GM12878 (cell line): ENCODE measurements at regions not wholly inside any gene's neighbourhood (a gene's known extent, or its start where the extent isn't known, plus 50 kb on each side); places are given as distances from the start of the nearest gene placed in this dataset.

ENCODE experiments used
- ATAC-seq: fragments of 200-7000 bp; cut with Tn5 transposase; 3 replicates; pipeline ENCODE4 v1.9.1; 2020; ENCODE audit warnings: mild to moderate bottlenecking, moderate library complexity
- BruUV-seq: library from RNA; stranded (reverse); fragments of 400-500 nt; replicated peaks from 2 replicates; lab custom pipeline; 2021; lab: Mats Ljungman, UMichigan
- CTCF ChIA-PET: fragments of 300-600 bp; sonication (Branson Sonifier 250); formaldehyde crosslinking; extraction: SDS; loops from one replicate; lab custom pipeline; 2021; ENCODE audit warnings: inconsistent platforms; lab: Yijun Ruan, JAX
- POLR2A ChIA-PET: fragments of 350-600 bp; formaldehyde crosslinking; extraction: SDS; loops from one replicate; lab custom pipeline; 2021; ENCODE audit warnings: inconsistent platforms; lab: Charles Lee
- RAD21 ChIA-PET: fragments of 300-600 bp; sonication (Branson Sonifier 250); formaldehyde crosslinking; loops from one replicate; lab custom pipeline; 2023; ENCODE audit warnings: antibody characterized with exemption; ENCODE audit not compliant: unreplicated experiment; lab: Charles Lee
- SMC1A ChIA-PET: fragments of 300-600 bp; sonication (Branson Sonifier 250); formaldehyde crosslinking; loops from one replicate; lab custom pipeline; 2023; ENCODE audit not compliant: unreplicated experiment, uncharacterized antibody; lab: Charles Lee
- DNase-seq: peaks from one replicate; pipeline ENCODE4 v3.0.0-alpha.2; 2011; ENCODE audit warnings: low read depth, low spot score
- FAIRE-seq: peaks from 3 replicates; lab custom pipeline; 2011; peaks lifted over from hg19 to GRCh38; lab: Jason Lieb, UNC
- H2AFZ ChIP-seq: 2 replicates; pipeline ENCODE4 v1.6.0; 2011; ENCODE audit warnings: low read depth, low read length, control low read depth; ENCODE audit not compliant: control insufficient read depth
- H3K27ac ChIP-seq: 2 replicates; pipeline ENCODE4 v1.5.1; 2011; ENCODE audit warnings: control low read depth; ENCODE audit not compliant: control insufficient read depth, insufficient read depth
- H3K27me3 ChIP-seq, 2 experiments: replicated peaks in 1 of 2; 2 replicates each; pipeline versions ENCODE4 v1.6.0 to v1.6.1; 2011; ENCODE audit warnings: low read length in 1 of 2; ENCODE audit not compliant: control insufficient read depth in 2 of 2, insufficient read depth in 2 of 2
- H3K36me3 ChIP-seq, 2 experiments: 2 replicates each; pipeline ENCODE4 v1.5.1; 2011; ENCODE audit warnings: low read length in 1 of 2; ENCODE audit not compliant: control insufficient read depth in 2 of 2, insufficient read depth in 2 of 2
- H3K4me1 ChIP-seq: 2 replicates; pipeline ENCODE4 v1.6.1; 2011; ENCODE audit warnings: mild to moderate bottlenecking, low read length, moderate library complexity, mixed read lengths; ENCODE audit not compliant: control insufficient read depth, insufficient read depth
- H3K4me2 ChIP-seq: 2 replicates; pipeline ENCODE4 v1.6.0; 2011; ENCODE audit warnings: control low read depth; ENCODE audit not compliant: control insufficient read depth, insufficient read depth
- H3K4me3 ChIP-seq: fragments of 200-600 bp; sonication (generic); 2 replicates; pipeline ENCODE4 v1.5.1; 2016
- H3K79me2 ChIP-seq: 2 replicates; pipeline ENCODE4 v1.6.0; 2011; ENCODE audit warnings: low read length; ENCODE audit not compliant: control insufficient read depth, insufficient read depth
- H3K9ac ChIP-seq: 2 replicates; pipeline ENCODE4 v1.8.0; 2011; ENCODE audit warnings: low read length, control low read depth, mixed read lengths; ENCODE audit not compliant: control insufficient read depth, insufficient read depth
- H3K9me3 ChIP-seq: replicated peaks from 3 replicates; pipeline ENCODE4 v1.5.1; 2011; ENCODE audit warnings: mild to moderate bottlenecking, low read length; ENCODE audit not compliant: control insufficient read depth, insufficient read depth
- H4K20me1 ChIP-seq: 2 replicates; pipeline ENCODE4 v1.6.0; 2011; ENCODE audit not compliant: control insufficient read depth, insufficient read depth
- ASH2L ChIP-seq: fragments of 300-600, 200-600 bp; sonication (generic); IDR thresholded peaks from 2 replicates; pipeline ENCODE4 v1.6.1; 2017; ENCODE audit warnings: low read depth, mild to moderate bottlenecking, borderline replicate concordance
- BACH1 ChIP-seq: fragments of 450-650 bp; IDR thresholded peaks from 2 replicates; pipeline ENCODE4 v1.6.1; 2017; ENCODE audit warnings: mild to moderate bottlenecking, borderline replicate concordance
- EED ChIP-seq: sonication (generic); IDR thresholded peaks from 2 replicates; pipeline ENCODE4 v1.6.1; 2016; ENCODE audit warnings: antibody characterized with exemption, low read depth
- GABPA ChIP-seq: IDR thresholded peaks from 2 replicates; pipeline ENCODE4 v1.6.1; 2014; ENCODE audit warnings: antibody characterized with exemption, low read depth, mild to moderate bottlenecking, inconsistent platforms
- HCFC1 ChIP-seq: fragments of 150-350 bp; IDR thresholded peaks from 2 replicates; pipeline ENCODE4 v1.6.1; 2014; ENCODE audit warnings: low read length
- LARP7 ChIP-seq: fragments of 450-650 bp; IDR thresholded peaks from 2 replicates; pipeline ENCODE4 v1.6.1; 2017; ENCODE audit warnings: mild to moderate bottlenecking
- PBX3 ChIP-seq: IDR thresholded peaks from 2 replicates; pipeline ENCODE4 v1.6.1; 2011; ENCODE audit warnings: mild to moderate bottlenecking, low read depth, low read length, moderate library complexity; ENCODE audit not compliant: insufficient replicate concordance
- SMAD1 ChIP-seq: fragments of 450-650 bp; IDR thresholded peaks from 2 replicates; pipeline ENCODE4 v1.6.1; 2018; ENCODE audit warnings: mild to moderate bottlenecking, low read depth; ENCODE audit not compliant: partially characterized antibody
- SRF ChIP-seq, 2 experiments: IDR thresholded peaks; 2 replicates each; pipeline ENCODE4 v1.6.1; 2011; ENCODE audit warnings: low read depth in 2 of 2, low read length in 2 of 2, mild to moderate bottlenecking in 1 of 2, moderate library complexity in 1 of 2
- WGBS: methylation state at CpG from one replicate; pipeline ENCODE4 v1.1.6; 2016; ENCODE audit warnings: low lambda C conversion rate; ENCODE audit not compliant: insufficient replicate concordance, insufficient coverage; ENCODE audit errors: missing lambda C conversion rate; 5-methylcytosine and 5-hydroxymethylcytosine counted together
- in situ Hi-C: fragments of 300-500 bp; cut with MboI; formaldehyde crosslinking; loops from 9 replicates; pipeline ENCODE4 v1.14.3; 2018; ENCODE audit warnings: mixed read lengths
- intact Hi-C: fragments of 100-400 bp; cut with micrococcal nuclease; formaldehyde crosslinking; loops from one replicate; pipeline ENCODE4 v1.14.2; 2022; ENCODE audit not compliant: unreplicated experiment

GRCh38 chr15:67899596-67900283 lies 59.9 kb upstream of the RNU6-1 start:
- Histone ChIP-seq H3K4me2 (no peak overlapping the region), H4K20me1 (no peaks in the 10 kb centered on the region), H3K36me3 (no peaks in the 10 kb centered on the region), H2AFZ (no peak overlapping the region), H3K79me2 (no peaks in the 10 kb centered on the region), H3K27ac (no peak overlapping the region), H3K4me1 (peaks cover 21% of the 10 kb centered on the region), H3K4me3 (no peak overlapping the region), H3K9me3 (no peaks in the 10 kb centered on the region; the same call in 1 of the 3 replicates), H3K9ac (no peak overlapping the region), H3K27me3 (no peaks in the 10 kb centered on the region)
- intact Hi-C loops (loop anchor here (5.0 kb wide), 1 partner anchor 38 kb away; no protein-coding TSS in a partner anchor), in situ Hi-C loops (no loop called here)
- DNase-seq (no peak), FAIRE-seq (no peak), ATAC-seq (no peak)
- RAD21 ChIA-PET, result no interaction called here
- CTCF ChIA-PET, result no interaction called here
- no TSS peak for BruUV-seq
- POLR2A ChIA-PET, result interaction anchor here (0.7 kb wide), 1 partner anchor 151 kb away, joined by 3 read pairs; no protein-coding TSS in a partner anchor
- SMC1A ChIA-PET, result interaction anchor here (0.7 to 0.8 kb wide), 2 partner anchors 9 kb away, joined by 3 to 5 read pairs; no protein-coding TSS in a partner anchor
- no peak for TF ChIP-seq SRF (IDR thresholded peaks at IDR 0.05; ENCODE audit: low read depth in 2 of 2, low read length in 2 of 2)
- TF ChIP-seq LARP7, result no peak
- TF ChIP-seq GABPA, result no peak
- no peak for TF ChIP-seq HCFC1
- TF ChIP-seq BACH1, result no peak
- TF ChIP-seq PBX3, result no peak
- TF ChIP-seq ASH2L, result no peak
- TF ChIP-seq EED, result no peak
- TF ChIP-seq SMAD1, result no peak
- WGBS, result 84% methylated on average over 9 of the region's 9 CpGs
